ENCODE measurements at regions not wholly inside any gene's neighbourhood (a gene's known extent, or its start where the extent isn't known, plus 50 kb on each side); places are given as distances from the start of the nearest gene placed in this dataset.

DNA sequence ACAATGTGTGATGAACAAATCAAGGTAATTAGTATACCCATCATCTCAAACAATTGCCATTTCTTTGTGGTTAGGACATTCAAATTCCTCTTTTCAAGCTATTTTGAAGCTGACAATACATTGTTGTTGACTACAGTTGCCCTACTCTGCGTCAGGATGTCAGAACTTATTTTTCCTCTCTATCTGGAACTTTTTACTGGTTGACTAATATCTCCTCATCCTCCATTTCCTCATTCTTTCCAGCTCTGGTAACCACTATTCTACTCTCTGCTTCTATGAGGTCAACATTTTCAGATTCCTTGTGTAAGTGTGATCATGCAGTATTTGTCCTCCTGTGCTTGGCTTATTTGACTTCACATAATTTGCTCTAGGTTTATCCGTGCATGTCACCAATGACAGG lies 240.5 kb upstream of the HS3ST1 start:
- H3F3A ChIP-seq (replicated peaks; ENCODE audit: insufficient read depth): no peaks in the 10 kb centered on the region
- ChIA-PET POLR2A (no interaction called here), CTCF (no interaction called here)
- H2AFZ ChIP-seq (ENCODE audit: low read depth): no peak overlapping the region
- no peak overlapping the region for H3K9ac ChIP-seq
- H3K4me1 ChIP-seq (ENCODE audit: control insufficient read depth in 1 of 2, insufficient read depth in 2 of 2, low read depth in 1 of 2, low read length in 1 of 2): no peaks in the 10 kb centered on the region
- H3K27me3 ChIP-seq (ENCODE audit: insufficient read depth): no peaks in the 10 kb centered on the region
- 12% methylated on average over 2 of the region's 2 CpGs for WGBS (ENCODE audit: low lambda C conversion rate)
- no peak for DNase-seq
- no peak overlapping the region for H3K27ac ChIP-seq (ENCODE audit: low read depth in 2 of 2, low read length in 1 of 2)
- H3K9me3 ChIP-seq: no peaks in the 10 kb centered on the region
- H3K4me2 ChIP-seq: no peak overlapping the region
- no peaks in the 10 kb centered on the region for H3K36me3 ChIP-seq (replicated peaks in 1 of 2; ENCODE audit: control insufficient read depth in 1 of 2, insufficient read depth in 2 of 2, low read length in 1 of 2)
- H3K79me2 ChIP-seq (ENCODE audit: insufficient read depth): no peaks in the 10 kb centered on the region
- no peaks in the 10 kb centered on the region for H4K20me1 ChIP-seq (ENCODE audit: insufficient read depth)
- H3K4me3 ChIP-seq (ENCODE audit: low read depth in 2 of 2, low read length in 1 of 2): no peak overlapping the region
- H3K9me2 ChIP-seq: no peaks in the 10 kb centered on the region
- no peak for TF ChIP-seq JUND (IDR thresholded peaks at IDR 0.05)
- no peak for TF ChIP-seq RFX5 (IDR thresholded peaks at IDR 0.05; ENCODE audit: low read length)
- no peak for TF ChIP-seq SMC3 (IDR thresholded peaks at IDR 0.05; ENCODE audit: low read depth, low read length)
- TF ChIP-seq YY1 (IDR thresholded peaks at IDR 0.05; ENCODE audit: low read depth): no peak
- no peak for TF ChIP-seq ZBTB33 (IDR thresholded peaks at IDR 0.05; ENCODE audit: borderline replicate concordance, low read depth)
- no peak for TF ChIP-seq ELF1 (IDR thresholded peaks at IDR 0.05)
- no peak for TF ChIP-seq GABPA (IDR thresholded peaks at IDR 0.05; ENCODE audit: low read depth)
- TF ChIP-seq MXI1 (IDR thresholded peaks at IDR 0.05; ENCODE audit: low read depth, low read length): no peak
- no peak for TF ChIP-seq FOXJ3 (CRISPR knock-in tag; IDR thresholded peaks at IDR 0.05)
- TF ChIP-seq RCOR1 (IDR thresholded peaks at IDR 0.05; ENCODE audit: low read length): no peak
- TF ChIP-seq NRF1 (IDR thresholded peaks at IDR 0.05; ENCODE audit: low read depth, low read length): no peak
- TF ChIP-seq RAD21 (IDR thresholded peaks at IDR 0.05; ENCODE audit: low read length): no peak
- TF ChIP-seq REST (IDR thresholded peaks at IDR 0.05; ENCODE audit: low read depth, low read length): no peak
- TF ChIP-seq GATA2 (CRISPR knock-in tag; IDR thresholded peaks at IDR 0.05): no peak
- TF ChIP-seq NFIC (IDR thresholded peaks at IDR 0.05; ENCODE audit: borderline replicate concordance): no peak

GRCh38 chr4:11663114-11663513 lies 234.4 kb upstream of the HS3ST1 start:
- Histone ChIP-seq H3F3A (replicated peaks; ENCODE audit: insufficient read depth) (no peaks in the 10 kb centered on the region), H4K20me1 (ENCODE audit: insufficient read depth) (no peaks in the 10 kb centered on the region), H3K27me3 (ENCODE audit: insufficient read depth) (no peaks in the 10 kb centered on the region), H3K79me2 (ENCODE audit: insufficient read depth) (no peaks in the 10 kb centered on the region), H3K4me1 (ENCODE audit: control insufficient read depth in 1 of 2, insufficient read depth in 2 of 2, low read depth in 1 of 2, low read length in 1 of 2) (no peaks in the 10 kb centered on the region), H3K4me3 (ENCODE audit: low read depth in 2 of 2, low read length in 1 of 2) (no peak overlapping the region), H3K9me3 (no peaks in the 10 kb centered on the region), H2AFZ (ENCODE audit: low read depth) (no peak overlapping the region), H3K9ac (no peak overlapping the region), H3K9me2 (no peaks in the 10 kb centered on the region), H3K27ac (ENCODE audit: low read depth in 2 of 2, low read length in 1 of 2) (no peak overlapping the region), H3K36me3 (replicated peaks in 1 of 2; ENCODE audit: control insufficient read depth in 1 of 2, insufficient read depth in 2 of 2, low read length in 1 of 2) (no peaks in the 10 kb centered on the region), H3K4me2 (no peak overlapping the region)
- ChIA-PET POLR2A (no interaction called here), CTCF (no interaction called here)
- WGBS (ENCODE audit: low lambda C conversion rate): 8% methylated on average over 4 of the region's 4 CpGs
- no peak for DNase-seq
- TF ChIP-seq SIN3A (IDR thresholded peaks at IDR 0.05; ENCODE audit: borderline replicate concordance, low read depth, low read length): no peak
- TF ChIP-seq TCF12 (IDR thresholded peaks at IDR 0.05): no peak
- no peak for TF ChIP-seq REST (IDR thresholded peaks at IDR 0.05; ENCODE audit: low read depth, low read length)
- TF ChIP-seq TAF1 (IDR thresholded peaks at IDR 0.05; ENCODE audit: borderline replicate concordance, low read depth, low read length): no peak
- no peak for TF ChIP-seq FOXJ3 (CRISPR knock-in tag; IDR thresholded peaks at IDR 0.05)
- TF ChIP-seq NFIC (IDR thresholded peaks at IDR 0.05; ENCODE audit: borderline replicate concordance): no peak
- no peak for TF ChIP-seq ELF1 (IDR thresholded peaks at IDR 0.05)
